H4 (cell line): ENCODE measurements at regions not wholly inside any gene's neighbourhood (a gene's known extent, or its start where the extent isn't known, plus 50 kb on each side); places are given as distances from the start of the nearest gene placed in this dataset.

Source experiments
- DNase-seq: peaks from one replicate; pipeline ENCODE4 v3.0.0-alpha.2; 2015; ENCODE audit warnings: low spot score

- DNase-seq = no peak
Observed at GRCh38 chr5:174840435-174840834, 116.1 kb downstream of the MSX2 start.

- DNase-seq = no peak
Observed at GRCh38 chr5:174839196-174839595, 114.8 kb downstream of the MSX2 start.

- DNase-seq = peak; percentile 67
Observed at GRCh38 chr5:174837919-174838902, 113.8 kb downstream of the MSX2 start.

- no peak for DNase-seq
Observed at GRCh38 chr5:174834081-174834480, 109.7 kb downstream of the MSX2 start.

GRCh38 chr5:174832811-174833210 is 108.4 kb downstream of the MSX2 start:
- DNase-seq = no peak

- peak; percentile 36 for DNase-seq
Observed at GRCh38 chr5:174832025-174832424, 107.6 kb downstream of the MSX2 start.

- DNase-seq = no peak
Observed at GRCh38 chr5:174831031-174831660, 106.8 kb downstream of the MSX2 start.

GRCh38 chr5:174829511-174829864 is 105.1 kb downstream of the MSX2 start:
- DNase-seq = peak; percentile 71

GRCh38 chr5:174828804-174829510 is 104.6 kb downstream of the MSX2 start:
- DNase-seq = peak; percentile 61

- DNase-seq = no peak
Observed at GRCh38 chr5:174827558-174827957, 103.2 kb downstream of the MSX2 start.

GRCh38 chr5:174825587-174825986 is 101.2 kb downstream of the MSX2 start:
- DNase-seq = peak; percentile 51

- no peak for DNase-seq
Observed at GRCh38 chr5:174818430-174818829, 94.0 kb downstream of the MSX2 start.

GRCh38 chr5:174817610-174818009 is 93.2 kb downstream of the MSX2 start:
- DNase-seq = no peak

- DNase-seq = no peak
Observed at GRCh38 chr5:174816858-174817257, 92.5 kb downstream of the MSX2 start.

- no peak for DNase-seq
Observed at GRCh38 chr5:174811438-174811837, 87.1 kb downstream of the MSX2 start.

- DNase-seq = no peak
Observed at GRCh38 chr5:174810796-174811195, 86.4 kb downstream of the MSX2 start.

GRCh38 chr5:174807471-174807870 is 83.1 kb downstream of the MSX2 start:
- no peak for DNase-seq

- no peak for DNase-seq
Observed at GRCh38 chr5:174806729-174807128, 82.3 kb downstream of the MSX2 start.

- DNase-seq = no peak
Observed at GRCh38 chr5:174801798-174802197, 77.4 kb downstream of the MSX2 start.

GRCh38 chr5:174800435-174800834 is 76.1 kb downstream of the MSX2 start:
- DNase-seq = no peak

GRCh38 chr5:174799121-174799520 is 74.7 kb downstream of the MSX2 start:
- DNase-seq = no peak

GRCh38 chr5:174798551-174798951 is 74.2 kb downstream of the MSX2 start:
- DNase-seq = no peak
